MM.1S (cell line): ENCODE measurements at regions not wholly inside any gene's neighbourhood (a gene's known extent, or its start where the extent isn't known, plus 50 kb on each side); places are given as distances from the start of the nearest gene placed in this dataset.

Source experiments
- DNase-seq: peaks from one replicate; pipeline ENCODE4 v3.0.0-alpha.2; 2015
- H2AFZ ChIP-seq: fragments of 300-600 bp; sonication (generic); 2 replicates; pipeline ENCODE4 v1.6.0; 2016; ENCODE audit warnings: antibody characterized with exemption, low read length
- H3F3A ChIP-seq: fragments of 300-600 bp; sonication (generic); 2 replicates; pipeline ENCODE4 v1.6.1; 2016; ENCODE audit warnings: mild to moderate bottlenecking, antibody characterized with exemption, low read length, moderate library complexity, mixed read lengths; ENCODE audit not compliant: insufficient read depth
- H3K27ac ChIP-seq: fragments of 300-600 bp; sonication (generic); 2 replicates; pipeline ENCODE4 v1.5.1; 2016; ENCODE audit warnings: mild to moderate bottlenecking, low read length
- H3K27me3 ChIP-seq: fragments of 300-600 bp; sonication (generic); replicated peaks from 2 replicates; pipeline ENCODE4 v1.6.0; 2016; ENCODE audit warnings: low read length; ENCODE audit not compliant: insufficient read depth
- H3K36me3 ChIP-seq: fragments of 300-600 bp; sonication (generic); replicated peaks from 2 replicates; pipeline ENCODE4 v1.6.1; 2016; ENCODE audit warnings: mild to moderate bottlenecking, low read length, mixed read lengths; ENCODE audit not compliant: insufficient read depth
- H3K4me1 ChIP-seq: fragments of 300-600 bp; sonication (generic); 2 replicates; pipeline ENCODE4 v1.6.1; 2016; ENCODE audit warnings: low read length, mixed read lengths
- H3K4me2 ChIP-seq: fragments of 300-600 bp; sonication (generic); 2 replicates; pipeline ENCODE4 v1.6.0; 2016; ENCODE audit warnings: low read depth, low read length
- H3K4me3 ChIP-seq: fragments of 300-600 bp; sonication (generic); 2 replicates; pipeline ENCODE4 v1.5.1; 2016; ENCODE audit warnings: low read length, mixed read lengths
- H3K79me2 ChIP-seq: fragments of 300-600 bp; sonication (generic); 2 replicates; pipeline ENCODE4 v1.6.1; 2016; ENCODE audit warnings: mixed run types, low read length, mixed read lengths
- H3K9ac ChIP-seq: fragments of 300-600 bp; sonication (generic); 2 replicates; pipeline ENCODE4 v1.6.1; 2016; ENCODE audit warnings: low read length, mixed read lengths
- H3K9me2 ChIP-seq: fragments of 300-600 bp; sonication (generic); replicated peaks from 2 replicates; pipeline ENCODE4 v1.6.1; 2016; ENCODE audit warnings: mild to moderate bottlenecking, low read length, mixed read lengths; ENCODE audit not compliant: insufficient read depth
- H3K9me3 ChIP-seq: fragments of 300-600 bp; sonication (generic); replicated peaks from 2 replicates; pipeline ENCODE4 v1.6.1; 2016; ENCODE audit warnings: mild to moderate bottlenecking, low read length, mixed read lengths; ENCODE audit not compliant: insufficient read depth
- H4K20me1 ChIP-seq: fragments of 300-600 bp; sonication (generic); 2 replicates; pipeline ENCODE4 v1.6.1; 2016; ENCODE audit warnings: mild to moderate bottlenecking, low read length, moderate library complexity, mixed read lengths; ENCODE audit not compliant: insufficient read depth
- CTCF ChIP-seq: fragments of 300-600 bp; sonication (generic); IDR thresholded peaks from 2 replicates; pipeline ENCODE4 v1.5.1; 2016; ENCODE audit warnings: antibody characterized with exemption, low read length, mixed read lengths
- EZH2 ChIP-seq: fragments of 300-600 bp; sonication (generic); optimal IDR thresholded peaks from 2 replicates; pipeline ENCODE3; 2017; ENCODE audit warnings: low read depth, mild to moderate bottlenecking, antibody characterized with exemption, low read length, mixed read lengths
- EZH2phosphoT487 ChIP-seq: fragments of 300-600 bp; sonication (generic); IDR thresholded peaks from 2 replicates; pipeline ENCODE4 v1.6.1; 2018; ENCODE audit warnings: antibody characterized with exemption, low read length

GRCh38 chr15:25557926-25558325 lies 119.1 kb upstream of the UBE3A start:
- no peaks in the 10 kb centered on the region for H3K9me3 ChIP-seq
- no peaks in the 10 kb centered on the region for H3K4me1 ChIP-seq
- no peak for TF ChIP-seq EZH2
- no peak for TF ChIP-seq EZH2phosphoT487
- TF ChIP-seq CTCF: no peak
- H3K36me3 ChIP-seq: no peaks in the 10 kb centered on the region
- H2AFZ ChIP-seq: no peak overlapping the region
- no peaks in the 10 kb centered on the region for H3K79me2 ChIP-seq
- H3K27ac ChIP-seq: no peak overlapping the region
- no peak overlapping the region for H3K4me2 ChIP-seq
- no peaks in the 10 kb centered on the region for H3K9me2 ChIP-seq
- no peak overlapping the region for H3K4me3 ChIP-seq
- H3K9ac ChIP-seq: no peak overlapping the region
- no peaks in the 10 kb centered on the region for H3K27me3 ChIP-seq
- H4K20me1 ChIP-seq: no peaks in the 10 kb centered on the region
- H3F3A ChIP-seq: no peaks in the 10 kb centered on the region
- DNase-seq: no peak

- Histone ChIP-seq H3K27me3 (no peaks in the 10 kb centered on the region), H3K9me3 (no peaks in the 10 kb centered on the region), H3K79me2 (no peaks in the 10 kb centered on the region), H3K4me3 (no peak overlapping the region), H3K9ac (no peak overlapping the region), H3K4me1 (no peaks in the 10 kb centered on the region), H3K4me2 (no peak overlapping the region), H2AFZ (no peak overlapping the region), H3K9me2 (no peaks in the 10 kb centered on the region), H3K36me3 (no peaks in the 10 kb centered on the region), H3K27ac (no peak overlapping the region), H4K20me1 (no peaks in the 10 kb centered on the region), H3F3A (no peaks in the 10 kb centered on the region)
- DNase-seq: no peak
- no peak for TF ChIP-seq EZH2
- TF ChIP-seq CTCF: no peak
- TF ChIP-seq EZH2phosphoT487: no peak
Observed at GRCh38 chr15:25556136-25556535, 117.3 kb upstream of the UBE3A start.

GRCh38 chr15:25554640-25555039 lies 115.8 kb upstream of the UBE3A start:
- Histone ChIP-seq H4K20me1 (no peaks in the 10 kb centered on the region), H3K4me2 (no peak overlapping the region), H3K27me3 (no peaks in the 10 kb centered on the region), H3F3A (no peaks in the 10 kb centered on the region), H3K9me3 (no peaks in the 10 kb centered on the region), H3K4me3 (no peak overlapping the region), H3K36me3 (no peaks in the 10 kb centered on the region), H3K79me2 (no peaks in the 10 kb centered on the region), H3K9ac (no peak overlapping the region), H3K4me1 (no peaks in the 10 kb centered on the region), H3K9me2 (no peaks in the 10 kb centered on the region), H2AFZ (no peak overlapping the region), H3K27ac (no peak overlapping the region)
- TF ChIP-seq EZH2phosphoT487: no peak
- no peak for TF ChIP-seq EZH2
- no peak for TF ChIP-seq CTCF
- no peak for DNase-seq

GRCh38 chr15:25548600-25548999 lies 109.8 kb upstream of the UBE3A start:
- no peak overlapping the region for H3K27ac ChIP-seq
- no peaks in the 10 kb centered on the region for H4K20me1 ChIP-seq
- no peaks in the 10 kb centered on the region for H3K79me2 ChIP-seq
- H3K4me3 ChIP-seq: no peak overlapping the region
- H3K4me1 ChIP-seq: no peaks in the 10 kb centered on the region
- no peak overlapping the region for H3K9ac ChIP-seq
- H2AFZ ChIP-seq: no peak overlapping the region
- H3K9me3 ChIP-seq: no peaks in the 10 kb centered on the region
- no peaks in the 10 kb centered on the region for H3K27me3 ChIP-seq
- H3K9me2 ChIP-seq: no peaks in the 10 kb centered on the region
- no peak overlapping the region for H3K4me2 ChIP-seq
- TF ChIP-seq EZH2phosphoT487 (no peak), CTCF (no peak), EZH2 (no peak)
- H3F3A ChIP-seq: no peaks in the 10 kb centered on the region
- DNase-seq: no peak
- H3K36me3 ChIP-seq: no peaks in the 10 kb centered on the region
